OCI-LY3 (cell line): ENCODE measurements at regions not wholly inside any gene's neighbourhood (a gene's known extent, or its start where the extent isn't known, plus 50 kb on each side); places are given as distances from the start of the nearest gene placed in this dataset.

Source experiments
- EZH2phosphoT487 ChIP-seq: fragments of 200-600 bp; shearing (Covaris generic); IDR thresholded peaks from 2 replicates; pipeline ENCODE4 v1.6.1; 2018; ENCODE audit warnings: antibody characterized with exemption, mixed run types, low read depth
- TF ChIP-seq, protein P1 (sequence below): fragments of 200-600, 300-600 bp; sonication (generic); IDR thresholded peaks from 2 replicates; pipeline ENCODE4 v1.5.1; 2014; ENCODE audit warnings: antibody characterized with exemption, low read length, low read depth

- TF ChIP-seq EZH2phosphoT487, result no peak
- TF ChIP-seq, protein P1, sequence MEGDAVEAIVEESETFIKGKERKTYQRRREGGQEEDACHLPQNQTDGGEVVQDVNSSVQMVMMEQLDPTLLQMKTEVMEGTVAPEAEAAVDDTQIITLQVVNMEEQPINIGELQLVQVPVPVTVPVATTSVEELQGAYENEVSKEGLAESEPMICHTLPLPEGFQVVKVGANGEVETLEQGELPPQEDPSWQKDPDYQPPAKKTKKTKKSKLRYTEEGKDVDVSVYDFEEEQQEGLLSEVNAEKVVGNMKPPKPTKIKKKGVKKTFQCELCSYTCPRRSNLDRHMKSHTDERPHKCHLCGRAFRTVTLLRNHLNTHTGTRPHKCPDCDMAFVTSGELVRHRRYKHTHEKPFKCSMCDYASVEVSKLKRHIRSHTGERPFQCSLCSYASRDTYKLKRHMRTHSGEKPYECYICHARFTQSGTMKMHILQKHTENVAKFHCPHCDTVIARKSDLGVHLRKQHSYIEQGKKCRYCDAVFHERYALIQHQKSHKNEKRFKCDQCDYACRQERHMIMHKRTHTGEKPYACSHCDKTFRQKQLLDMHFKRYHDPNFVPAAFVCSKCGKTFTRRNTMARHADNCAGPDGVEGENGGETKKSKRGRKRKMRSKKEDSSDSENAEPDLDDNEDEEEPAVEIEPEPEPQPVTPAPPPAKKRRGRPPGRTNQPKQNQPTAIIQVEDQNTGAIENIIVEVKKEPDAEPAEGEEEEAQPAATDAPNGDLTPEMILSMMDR, result no peak
Observed at GRCh38 chr18:28794459-28795245, 617.7 kb upstream of the CDH2 start.
